CD4-positive, alpha-beta T cell treated with Interleukin-21 for 1 hour (primary cell): ENCODE measurements at regions not wholly inside any gene's neighbourhood (a gene's known extent, or its start where the extent isn't known, plus 50 kb on each side); places are given as distances from the start of the nearest gene placed in this dataset.
"Not testable (repeated sequence)": the region's sequence is repeated elsewhere in the genome, so short reads cannot be mapped to it uniquely, and the experiment has no call there.

ENCODE experiments used
- DNase-seq: peaks from one replicate; pipeline ENCODE4 v3.0.0-alpha.2; 2020

DNA sequence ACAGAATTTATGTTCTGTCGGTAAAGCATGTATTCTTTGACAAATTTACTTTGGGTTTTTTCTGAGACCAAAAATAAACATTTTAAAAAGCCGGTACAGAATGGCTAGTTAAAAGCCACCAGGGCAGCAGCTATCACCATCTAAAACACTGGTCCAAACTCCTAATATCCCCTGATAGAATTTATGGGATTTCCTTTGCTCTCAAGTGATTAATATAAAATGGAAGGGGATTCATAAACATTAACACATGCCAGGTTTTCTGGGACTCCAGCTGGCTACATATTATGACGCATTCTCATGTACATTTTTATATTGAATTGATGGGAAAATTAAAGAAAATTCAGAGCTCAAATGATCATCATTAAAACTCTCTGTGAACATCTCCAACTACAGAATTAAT is 640.8 kb downstream of the C12orf50 start:
- no peak for DNase-seq

DNA sequence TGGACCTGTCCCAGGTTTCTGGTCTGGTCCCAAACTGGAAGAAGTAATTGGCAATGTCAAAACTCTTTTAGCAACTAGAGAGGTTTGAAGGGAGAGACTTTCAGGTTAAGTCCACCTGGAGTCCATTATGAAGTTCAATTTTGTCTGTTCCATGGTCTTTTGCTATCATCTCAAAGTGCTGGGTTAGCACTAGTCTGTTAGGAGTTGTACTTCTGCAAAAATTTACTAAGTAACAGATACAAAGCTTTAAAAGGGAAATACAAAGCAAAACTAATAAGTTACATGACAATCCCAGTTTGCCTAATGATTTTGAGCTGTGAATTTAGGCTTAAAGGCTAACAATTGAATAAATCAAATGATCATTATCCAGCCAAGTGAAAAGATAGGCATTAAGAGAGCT is 643.9 kb downstream of the C12orf50 start:
- DNase-seq: no peak

DNA sequence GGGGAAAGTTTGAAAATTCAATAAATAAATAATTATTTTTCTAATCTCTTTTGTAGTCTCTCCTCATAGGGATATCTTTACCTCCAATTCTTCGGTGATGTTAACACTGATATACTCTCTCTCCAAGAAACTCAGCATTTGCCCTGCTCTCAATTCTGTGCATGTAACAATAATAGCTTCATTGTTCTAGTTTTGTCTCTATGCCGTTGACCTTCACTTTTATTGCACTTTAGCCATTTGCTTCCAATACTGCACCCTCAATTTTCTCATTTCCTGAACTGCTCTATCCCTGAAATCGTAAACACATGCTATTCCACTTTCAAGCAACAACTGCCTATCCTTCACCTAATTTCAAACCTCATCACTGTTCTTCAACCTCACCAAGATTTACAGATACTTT is 645.0 kb downstream of the C12orf50 start:
- DNase-seq: no peak

DNA sequence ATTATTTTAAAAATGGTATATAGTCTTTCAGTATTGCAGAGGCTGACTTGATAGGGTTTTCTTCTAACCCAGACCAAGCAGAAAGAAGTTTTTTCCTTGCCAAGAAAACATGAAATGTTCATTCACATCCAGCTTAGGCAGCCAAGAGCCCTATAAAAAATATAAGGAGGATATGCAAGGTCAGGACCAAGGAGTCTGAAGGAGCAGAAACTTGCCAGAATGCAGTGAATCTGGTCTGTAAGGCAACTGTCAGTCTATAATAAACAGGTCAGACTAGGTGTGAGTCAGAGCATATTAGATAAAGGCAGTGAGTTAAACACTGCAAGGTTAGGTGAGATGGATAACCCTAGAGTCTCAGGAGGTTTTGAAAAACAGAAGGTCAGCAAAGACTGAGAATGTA is 645.5 kb downstream of the C12orf50 start:
- no peak for DNase-seq

DNA sequence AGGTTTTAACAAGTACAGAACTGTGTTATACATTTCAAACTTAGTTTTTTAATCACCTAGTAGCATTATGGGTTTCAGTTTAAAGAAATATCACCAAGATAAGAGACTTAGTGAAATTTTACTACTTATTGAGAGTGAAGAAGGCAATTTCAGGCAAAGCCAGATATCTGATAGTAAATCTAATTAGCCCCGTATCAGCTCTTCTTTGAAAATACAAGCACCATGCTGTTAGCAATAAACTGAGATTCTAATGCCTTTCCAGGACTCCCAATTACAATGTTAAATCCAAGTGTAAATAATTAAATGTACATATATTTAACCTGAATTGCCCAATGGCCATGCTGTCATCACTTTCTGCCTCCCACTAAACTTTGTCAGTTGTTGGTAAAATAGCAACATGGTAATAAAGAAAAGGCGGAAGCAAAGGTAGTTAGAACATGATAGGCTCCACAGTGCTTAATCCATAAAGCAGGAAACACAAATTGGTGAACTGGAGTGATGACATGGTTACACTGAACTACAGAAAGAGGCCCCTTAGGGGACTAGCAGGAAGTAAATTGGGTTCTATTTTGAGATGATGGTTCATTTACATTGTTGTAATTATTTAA is 646.1 kb downstream of the C12orf50 start:
- DNase-seq: no peak

DNA sequence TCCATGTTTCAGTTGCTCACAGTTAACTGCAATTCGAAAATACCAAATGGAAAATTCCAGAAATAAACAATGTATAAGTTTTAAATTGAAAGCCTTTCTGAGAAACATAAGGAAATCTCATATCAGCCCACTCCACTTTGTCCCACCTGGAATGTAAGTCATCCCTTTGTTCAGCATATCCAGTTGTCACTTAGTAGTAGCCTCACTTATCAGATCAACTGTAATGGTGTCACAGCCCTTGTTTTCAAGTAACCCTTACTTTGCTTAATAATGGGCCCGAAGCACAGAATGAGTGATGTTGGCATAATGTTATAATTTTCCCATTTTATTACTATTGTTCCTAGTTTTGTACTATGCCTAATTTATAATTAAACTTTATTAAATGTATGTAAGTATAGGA is 646.8 kb downstream of the C12orf50 start:
- DNase-seq: no peak

DNA sequence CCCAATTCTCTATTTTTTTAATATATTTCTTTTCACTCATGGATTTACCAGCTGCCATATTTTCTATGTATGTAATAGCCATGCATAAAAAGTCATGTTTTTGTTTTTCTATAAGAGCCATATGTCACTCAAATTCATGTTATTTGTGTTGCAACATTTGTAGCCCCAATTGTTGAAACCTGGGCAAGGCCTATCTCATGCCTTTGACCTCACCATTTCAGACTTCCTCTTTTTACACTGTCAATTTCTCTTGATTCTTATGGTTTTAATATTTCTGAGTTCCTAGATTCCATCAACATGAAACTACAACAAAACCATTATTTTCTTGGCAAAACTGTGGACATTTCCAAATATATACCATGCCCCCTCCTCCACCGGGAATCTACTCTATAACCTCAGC is 647.5 kb downstream of the C12orf50 start:
- DNase-seq: no peak

DNA sequence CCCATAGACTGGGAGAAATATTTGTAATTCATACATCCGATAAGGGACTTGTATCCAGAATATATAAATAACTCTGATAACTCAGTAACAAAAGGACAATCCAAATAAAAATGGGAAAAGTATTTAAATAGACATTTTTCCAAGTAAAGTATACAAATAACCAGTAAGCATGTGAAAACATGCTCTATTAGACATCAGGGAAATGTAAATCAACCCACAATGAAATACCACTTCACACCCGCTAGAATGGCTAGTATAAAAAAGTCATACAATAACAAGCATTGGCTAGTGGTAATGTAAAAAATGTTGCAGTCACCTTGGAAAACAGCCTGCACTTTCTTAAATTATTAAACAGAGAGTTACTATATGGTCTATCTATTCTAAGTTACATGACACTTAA is 650.7 kb downstream of the C12orf50 start:
- DNase-seq: no peak

DNA sequence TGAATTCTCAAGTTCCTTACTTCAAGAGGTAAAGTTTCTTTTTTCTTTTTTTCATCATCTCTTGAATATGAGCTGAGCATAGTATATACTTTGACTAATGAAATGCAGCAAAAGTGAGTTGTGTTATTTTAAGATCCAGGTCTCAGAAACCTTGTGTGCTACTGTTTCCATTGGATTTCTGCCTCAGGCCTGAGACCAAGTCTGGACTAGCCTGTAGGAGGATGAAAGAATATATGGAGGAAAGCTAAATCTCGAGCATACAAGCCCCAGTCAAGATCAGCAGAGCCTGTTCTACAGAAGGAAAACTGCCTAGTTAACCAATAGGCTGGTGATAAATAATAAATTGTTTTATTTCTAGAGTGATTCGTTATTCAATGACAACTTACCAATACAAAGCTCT is 652.5 kb downstream of the C12orf50 start:
- no peak for DNase-seq

DNA sequence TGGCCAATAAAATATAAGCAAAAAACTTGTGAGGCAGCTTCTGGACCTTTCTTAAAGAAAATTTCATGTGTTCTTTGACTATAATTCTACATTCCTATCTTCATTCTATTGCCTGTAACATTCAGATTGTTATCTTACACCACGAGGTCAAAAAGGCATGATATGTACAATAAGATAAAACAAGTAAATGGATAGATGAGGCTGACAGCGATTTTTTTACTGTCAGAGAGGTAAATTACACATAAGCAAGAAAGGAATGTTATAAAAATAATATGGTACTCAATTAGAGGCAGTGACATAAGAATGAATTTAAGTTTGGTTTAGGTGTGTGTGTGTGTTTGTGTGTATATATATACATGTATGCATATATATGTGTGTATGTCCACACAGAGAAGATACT is 660.0 kb downstream of the C12orf50 start:
- DNase-seq: no peak

DNA sequence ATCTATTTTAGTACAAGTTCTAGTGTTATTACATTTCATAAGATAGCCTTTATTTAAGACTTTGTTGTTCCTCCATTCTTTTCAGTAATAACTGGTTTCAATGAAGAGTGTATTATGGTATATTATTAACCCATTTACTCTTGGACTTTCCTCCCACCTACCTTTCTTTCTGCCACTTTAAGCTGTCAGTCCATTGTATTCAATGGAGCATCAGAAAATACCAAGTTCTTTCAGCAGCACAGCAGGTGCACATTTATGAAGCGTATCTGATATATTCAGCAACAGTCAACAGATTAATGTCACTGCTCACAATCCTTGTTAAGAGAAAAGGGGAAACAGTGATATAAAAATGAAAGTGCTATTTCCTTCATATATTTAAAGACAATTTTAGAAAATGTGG is 660.9 kb downstream of the C12orf50 start:
- DNase-seq: no peak

DNA sequence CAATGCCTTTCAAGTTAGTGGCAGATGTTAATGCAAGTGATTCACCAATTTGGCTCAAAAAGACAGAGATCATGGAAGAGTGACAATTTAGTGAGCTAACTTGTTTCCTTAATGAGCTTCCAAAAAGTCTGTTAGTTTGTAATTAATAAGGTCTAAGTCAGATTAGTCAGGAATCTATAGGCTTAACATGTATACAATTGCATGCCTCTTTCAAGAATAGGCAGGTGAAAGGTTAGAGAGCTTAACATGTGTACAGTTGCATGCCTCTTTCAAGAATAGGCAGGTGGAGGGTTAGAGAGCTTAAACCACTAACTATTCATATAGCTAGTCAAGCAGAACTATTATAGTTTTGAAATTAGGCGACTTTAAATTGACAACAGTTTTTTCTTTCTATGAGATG is 663.8 kb downstream of the C12orf50 start:
- DNase-seq: no peak

DNA sequence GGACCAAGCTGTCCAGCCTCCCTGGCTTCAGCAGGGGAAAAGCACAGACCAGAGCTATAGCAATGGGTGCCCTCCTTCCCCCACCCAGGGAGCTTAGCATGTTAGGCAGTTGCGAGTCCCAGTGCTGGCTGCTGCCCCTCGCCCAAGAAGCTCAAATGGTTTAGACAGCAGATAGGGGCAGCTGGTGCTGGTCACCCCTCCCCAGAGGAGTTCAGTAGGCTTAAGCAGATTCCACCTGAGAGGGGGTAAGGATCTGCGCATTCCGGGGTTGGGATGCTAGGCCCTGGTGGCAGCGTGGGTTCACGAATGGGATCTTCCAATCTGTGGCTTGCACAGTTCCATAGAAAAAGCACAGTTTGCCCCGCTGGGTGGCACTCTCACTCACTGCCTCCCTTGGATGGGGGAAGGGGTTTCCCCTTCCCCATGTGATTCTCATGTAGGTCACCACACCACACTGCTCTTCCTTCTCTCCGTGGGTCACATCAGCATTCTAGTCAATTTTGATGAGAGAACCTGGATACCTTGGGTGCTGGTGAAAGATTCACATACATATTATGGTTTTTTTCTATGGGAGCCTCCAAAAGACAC is 665.6 kb downstream of the C12orf50 start:
- DNase-seq: no peak

DNA sequence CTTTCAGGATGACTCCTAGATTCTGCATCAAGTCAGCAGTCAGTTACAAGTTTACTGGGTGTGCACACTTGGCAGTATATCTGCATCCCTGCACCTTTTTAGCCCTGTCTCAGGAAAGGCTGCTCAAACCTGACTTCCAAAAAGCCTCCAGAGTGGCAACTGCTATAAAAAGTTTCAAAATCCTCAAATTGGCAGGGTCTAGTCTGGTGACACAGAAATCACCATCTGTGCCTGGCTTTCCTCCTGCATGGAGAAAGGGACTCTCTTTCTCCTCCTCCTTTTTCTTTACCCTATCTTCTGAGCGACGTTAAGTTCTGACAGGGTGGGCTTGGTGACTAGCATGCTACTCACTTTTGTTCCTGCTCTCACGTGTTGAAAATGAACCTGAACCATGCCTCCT is 679.5 kb downstream of the C12orf50 start:
- no peak for DNase-seq

DNA sequence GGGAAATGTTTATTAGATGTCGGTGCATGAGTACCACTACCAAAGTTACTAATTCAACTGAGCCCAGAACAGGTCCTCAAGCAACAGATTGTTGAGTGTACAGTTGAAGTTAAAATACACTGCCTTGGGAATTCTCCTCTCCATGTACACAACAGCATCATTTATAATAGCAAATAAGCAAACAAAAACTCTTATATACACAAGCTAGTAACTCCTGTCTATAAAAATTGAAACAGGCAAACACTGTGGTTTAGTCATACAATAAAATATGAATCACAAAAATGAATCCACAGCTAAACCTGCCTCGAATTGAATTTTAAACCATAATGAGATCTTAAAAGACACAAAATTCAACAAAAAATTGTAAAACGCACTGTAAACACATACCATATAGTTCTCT is 681.1 kb downstream of the C12orf50 start:
- DNase-seq: no peak

DNA sequence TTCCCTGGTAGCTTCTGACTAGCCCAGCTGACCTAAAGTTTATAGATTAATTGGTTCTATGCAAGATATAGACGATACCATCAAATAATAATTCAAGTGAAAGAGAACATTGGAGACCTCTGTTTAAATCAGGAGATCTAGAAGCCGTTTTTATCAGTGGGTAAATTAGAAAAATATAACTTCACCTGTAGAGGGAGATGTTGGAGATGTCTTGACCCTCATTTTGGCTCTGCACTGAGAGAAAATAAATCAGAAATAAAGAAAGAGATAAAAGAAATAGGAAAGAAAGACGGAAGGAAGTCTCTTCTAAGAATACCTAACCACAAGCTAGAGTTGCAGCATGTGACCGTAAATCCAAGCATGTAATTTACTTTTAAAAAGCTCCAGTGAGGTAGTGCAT is 684.5 kb downstream of the C12orf50 start:
- DNase-seq: no peak

DNA sequence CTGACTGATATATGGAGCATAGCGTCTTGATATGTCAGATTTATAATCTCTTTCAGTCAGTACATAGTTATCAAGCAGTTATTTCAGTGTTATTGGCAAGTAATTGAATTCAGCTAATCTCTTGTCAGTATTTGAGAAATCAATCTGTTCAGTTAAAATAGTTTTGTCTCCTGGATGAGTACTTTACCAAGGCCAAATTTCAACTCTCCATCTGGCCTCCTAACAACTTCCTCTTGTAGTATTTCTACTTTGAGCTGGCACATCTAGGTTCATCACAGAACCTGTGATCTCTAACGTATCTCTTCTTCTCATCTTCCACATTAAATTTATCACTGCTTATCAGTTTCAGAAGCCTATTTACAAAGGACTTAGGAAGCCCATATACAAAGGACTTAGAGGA is 690.5 kb downstream of the C12orf50 start:
- DNase-seq: no peak

DNA sequence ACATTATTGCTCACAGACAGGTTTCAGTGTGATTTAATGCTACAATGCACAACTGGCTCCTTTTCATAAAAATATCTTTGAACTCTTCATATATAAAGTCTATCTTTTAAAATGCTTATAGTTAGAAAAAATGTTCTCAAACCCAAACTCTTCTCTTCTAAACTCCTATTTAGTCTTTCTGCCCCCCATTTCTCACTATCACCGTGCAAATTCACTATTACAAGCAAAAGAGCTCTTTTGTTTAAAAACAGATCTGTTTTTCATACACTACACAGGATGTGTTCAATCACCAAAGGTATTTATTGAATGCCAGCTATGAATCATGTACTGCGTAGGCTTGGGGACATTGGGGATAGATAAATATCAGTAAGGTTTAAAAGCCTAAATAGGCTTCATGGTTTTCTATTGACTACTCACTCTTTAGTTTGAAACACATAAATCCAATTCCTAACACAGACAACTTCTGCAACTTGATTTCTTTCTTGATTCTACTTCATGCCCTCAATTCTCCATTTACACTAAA is 692.3 kb downstream of the C12orf50 start:
- no peak for DNase-seq

DNA sequence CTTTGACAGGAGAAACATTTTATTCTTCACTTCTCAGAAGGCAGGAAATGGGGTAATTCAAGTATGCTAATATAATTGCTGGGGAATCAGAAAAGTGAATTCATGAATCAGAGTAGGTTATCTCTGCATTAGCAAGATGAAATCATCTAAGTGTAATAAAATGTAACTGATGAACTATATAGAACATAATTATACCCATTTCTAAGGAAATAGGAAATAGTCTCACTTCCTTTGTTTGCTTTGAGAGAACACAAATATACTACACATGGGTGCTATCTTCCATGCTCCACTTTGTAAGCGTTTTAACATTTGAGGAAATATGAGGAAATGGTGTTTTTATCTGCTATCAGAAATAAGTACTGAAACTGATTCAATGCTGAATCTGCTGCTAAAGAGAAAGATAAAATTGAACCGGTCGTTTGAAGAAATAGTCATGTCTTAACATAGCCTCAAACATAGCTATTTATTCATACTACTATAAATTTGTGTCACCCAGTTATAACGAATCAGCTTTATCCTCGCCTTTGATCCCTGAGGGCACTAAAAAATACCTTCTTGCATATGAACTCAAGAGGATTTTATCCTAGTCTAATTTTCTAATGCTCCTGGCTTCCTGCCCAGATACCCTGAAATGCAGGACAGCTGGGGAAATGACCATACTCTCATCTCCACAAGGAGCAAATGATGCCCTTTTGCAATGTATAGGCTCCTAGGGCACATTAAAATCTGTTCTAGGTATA is 696.0 kb downstream of the C12orf50 start:
- no peak for DNase-seq

DNA sequence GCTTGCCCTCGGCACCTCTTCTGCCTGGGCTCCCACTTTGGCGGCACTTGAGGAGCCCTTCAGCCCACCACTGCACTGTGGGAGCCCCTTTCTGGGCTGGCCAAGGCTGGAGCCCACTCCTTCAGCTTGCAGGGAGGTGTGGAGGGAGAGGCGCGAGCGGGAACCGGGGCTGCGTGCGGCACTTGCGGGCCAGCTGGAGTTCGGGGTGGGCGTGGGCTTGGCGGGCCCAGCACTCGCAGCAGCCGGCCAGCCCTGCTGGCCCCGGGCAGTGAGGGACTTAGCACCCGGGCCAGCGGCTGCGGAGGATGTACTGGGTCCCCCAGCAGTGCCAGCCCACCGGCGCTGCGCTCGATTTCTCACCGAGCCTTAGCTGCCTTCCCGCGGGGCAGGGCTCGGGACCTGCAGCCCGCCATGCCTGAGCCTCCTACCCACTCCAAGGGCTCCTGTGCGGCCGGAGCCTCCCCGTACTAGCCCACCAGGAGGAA is 699.1 kb downstream of the C12orf50 start:
- not testable (repeated sequence) for DNase-seq

DNA sequence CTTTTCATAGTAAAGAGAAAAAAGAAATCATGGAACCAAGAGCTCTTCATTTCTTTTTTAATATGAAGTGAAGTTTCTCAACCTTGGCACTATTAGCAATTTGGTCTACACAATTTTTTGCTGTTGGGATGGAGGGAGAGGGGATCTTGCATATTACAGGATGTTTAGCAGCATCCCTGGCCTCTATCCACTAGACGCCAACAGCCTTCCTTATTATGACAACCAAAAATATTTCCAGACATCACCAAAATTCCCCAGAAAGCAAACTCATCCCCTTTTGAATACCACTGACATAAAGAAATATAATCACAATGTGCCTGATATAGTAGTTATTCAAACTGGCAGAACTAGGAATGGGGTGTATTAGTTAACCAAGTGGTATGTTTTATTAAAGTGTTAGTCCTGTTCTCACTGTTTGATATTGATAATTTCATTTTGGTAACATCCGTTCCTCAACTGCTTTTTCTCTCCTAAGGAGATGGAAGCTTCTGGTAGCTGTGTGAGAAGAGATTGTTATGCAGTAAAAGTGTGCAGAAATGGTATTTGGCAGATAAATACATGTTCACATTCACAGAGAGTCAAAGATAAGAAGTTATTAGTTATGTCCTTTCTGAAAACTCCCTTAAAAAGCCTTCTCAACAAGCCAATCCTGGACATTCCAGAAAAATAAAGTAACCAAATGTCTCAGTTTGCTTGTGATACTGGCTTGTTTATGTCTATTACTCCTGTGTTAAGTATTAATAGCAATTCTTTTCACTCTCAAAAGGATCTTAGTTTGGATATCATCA is 699.9 kb downstream of the C12orf50 start:
- DNase-seq: no peak

DNA sequence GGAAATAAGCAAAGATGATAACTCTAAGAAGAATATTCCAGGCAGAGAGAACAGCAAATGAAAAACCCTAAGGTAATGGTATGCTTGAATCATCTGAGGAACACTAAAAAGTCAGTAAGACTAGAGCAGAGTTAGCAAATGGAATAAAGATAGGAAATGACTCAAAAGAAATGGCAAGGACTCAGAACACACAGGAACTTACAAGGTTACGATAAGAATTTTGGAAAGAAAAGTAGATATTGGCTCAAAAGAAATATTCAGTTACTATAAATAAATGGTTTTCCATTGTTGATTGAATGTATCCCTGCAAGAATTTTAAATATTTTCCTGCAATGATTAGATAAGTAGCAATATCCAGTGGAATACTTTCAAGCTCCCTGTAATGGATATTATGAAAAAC is 705.8 kb downstream of the C12orf50 start:
- no peak for DNase-seq

DNA sequence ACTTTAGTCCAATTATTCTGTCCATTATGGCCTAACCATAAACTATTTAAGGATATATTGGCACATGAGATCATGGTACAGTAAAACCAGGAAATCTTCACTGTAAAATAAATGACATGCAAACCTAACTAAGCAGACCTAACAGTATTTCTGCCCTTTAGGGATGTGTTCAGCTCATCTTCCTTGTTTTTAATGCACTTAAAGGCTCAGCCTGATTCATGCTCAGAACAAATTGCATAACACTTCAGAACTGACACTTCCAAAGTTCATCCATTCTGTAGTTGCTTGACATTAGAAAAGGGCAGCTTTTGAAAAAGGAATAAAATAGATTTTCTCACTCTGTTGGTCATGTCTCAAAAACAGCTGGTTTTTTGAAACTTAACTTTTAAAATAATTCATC is 708.5 kb downstream of the C12orf50 start:
- DNase-seq: no peak
